GM18907 (cell line): ENCODE measurements at regions not wholly inside any gene's neighbourhood (a gene's known extent, or its start where the extent isn't known, plus 50 kb on each side); places are given as distances from the start of the nearest gene placed in this dataset.
A peak's percentile ranks its signal among the peaks of the same experiment; 100 is the strongest.

Source experiments
- ATAC-seq: cut with Tn5 transposase; IDR thresholded peaks from one replicate; pipeline ENCODE4 v1.9.1; 2021; ENCODE audit warnings: mild to moderate bottlenecking, moderate library complexity; ENCODE audit not compliant: unreplicated experiment

DNA sequence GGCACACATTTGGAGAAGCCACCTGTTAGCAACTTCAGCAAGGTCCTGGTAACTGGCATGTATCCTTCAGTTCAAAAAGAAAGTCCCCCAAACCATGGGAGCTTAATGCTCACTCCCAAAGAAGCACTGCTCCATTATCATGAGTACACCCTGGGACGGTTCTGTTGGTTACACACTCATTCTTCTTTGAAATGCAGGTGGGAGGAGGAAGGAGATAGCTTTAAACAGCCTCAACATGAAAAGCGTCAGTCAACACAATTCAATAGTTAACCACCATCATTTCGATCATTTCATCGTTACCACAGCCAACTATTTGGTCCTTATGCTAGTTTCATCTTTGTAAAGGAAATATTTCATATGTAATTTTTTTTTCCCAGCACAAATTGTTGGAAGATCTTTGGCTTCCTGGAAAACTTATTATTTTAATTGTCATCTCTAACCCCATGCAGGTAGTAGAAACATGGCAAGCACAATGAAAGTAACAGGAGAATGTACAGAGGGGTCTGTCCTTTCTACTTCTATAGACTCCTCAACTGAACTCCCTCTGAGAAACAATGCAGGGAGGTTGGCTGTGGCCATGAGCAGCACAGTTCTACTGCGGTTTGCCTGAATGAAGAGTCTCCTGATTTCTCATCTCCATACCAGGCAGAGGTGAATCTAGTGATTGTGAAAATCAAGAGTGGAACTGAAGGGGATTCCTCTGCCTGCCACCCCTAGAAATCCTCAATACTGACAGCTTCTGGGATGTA lies 196.4 kb upstream of the FOXN3 start:
- no peak for ATAC-seq

GRCh38 chr14:89609500-89610100 lies 192.6 kb upstream of the FOXN3 start:
- ATAC-seq = no peak

GRCh38 chr14:89607453-89607852 lies 190.4 kb upstream of the FOXN3 start:
- no peak for ATAC-seq

DNA sequence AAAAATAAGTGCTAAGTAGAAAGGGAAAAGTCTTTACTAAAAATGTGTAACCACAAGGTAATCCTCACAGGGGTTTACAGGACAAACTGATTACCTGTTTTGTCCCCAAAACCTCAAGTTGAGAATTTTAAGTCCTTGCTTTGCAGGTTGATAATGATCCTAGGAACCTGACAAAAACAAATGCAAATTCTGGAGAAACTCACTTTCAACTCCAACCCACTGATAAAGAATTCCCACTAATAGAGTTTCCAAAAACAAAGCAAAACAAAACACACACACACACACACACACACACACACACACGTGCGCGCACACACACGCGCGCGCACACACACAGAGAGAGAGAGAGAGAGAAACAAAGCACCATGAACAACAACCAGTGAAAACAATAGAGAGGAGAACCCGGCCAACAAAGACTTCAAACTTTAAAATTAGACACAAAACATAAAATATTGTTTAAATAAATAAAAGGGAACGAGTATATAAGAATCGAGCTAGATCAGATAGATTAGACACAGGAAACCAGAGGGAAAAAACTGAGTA lies 187.0 kb upstream of the FOXN3 start:
- ATAC-seq = no peak

GRCh38 chr14:89600950-89601826 lies 184.2 kb upstream of the FOXN3 start:
- no peak for ATAC-seq

DNA sequence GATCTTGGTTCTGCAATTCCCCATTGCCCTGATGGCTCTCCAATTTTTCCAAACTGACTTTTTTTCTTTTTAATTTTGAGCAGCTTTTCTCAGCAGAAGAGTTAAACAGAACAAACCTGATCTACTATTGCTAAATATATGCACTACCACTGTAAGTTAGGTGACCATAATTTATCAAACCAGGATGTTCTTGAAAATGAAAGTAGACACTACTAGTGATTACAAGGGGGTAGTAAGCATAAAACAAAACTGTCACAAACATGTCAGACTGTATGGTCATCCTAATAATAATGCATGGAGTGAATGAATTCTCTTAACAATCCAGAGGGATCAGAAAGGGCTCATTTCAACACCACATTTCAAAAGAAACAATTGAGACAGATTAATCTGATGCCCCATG lies 183.0 kb upstream of the FOXN3 start:
- ATAC-seq = no peak

- ATAC-seq = no peak
Observed at GRCh38 chr14:89598548-89599186, 181.6 kb upstream of the FOXN3 start.

DNA sequence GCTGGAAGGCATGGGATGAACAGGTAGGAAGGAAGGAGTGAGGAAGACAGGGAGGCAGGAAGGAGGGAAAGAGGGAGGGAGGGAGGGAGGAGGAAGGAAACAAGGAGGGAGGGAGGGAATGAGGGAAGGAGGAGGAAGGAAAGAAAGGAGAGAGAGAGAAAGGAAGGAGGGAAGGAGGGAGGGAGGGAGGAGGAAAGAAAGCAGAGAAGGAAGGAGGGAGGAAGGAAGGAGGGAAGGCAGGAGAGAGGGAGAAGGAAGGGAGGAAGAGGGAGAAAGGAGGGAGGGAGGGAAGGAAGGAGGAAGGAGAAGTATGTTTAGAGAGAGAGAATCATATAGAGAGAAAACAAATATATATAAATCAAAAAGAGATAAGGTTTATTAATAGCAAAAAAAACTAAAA lies 175.9 kb upstream of the FOXN3 start:
- no peak for ATAC-seq

DNA sequence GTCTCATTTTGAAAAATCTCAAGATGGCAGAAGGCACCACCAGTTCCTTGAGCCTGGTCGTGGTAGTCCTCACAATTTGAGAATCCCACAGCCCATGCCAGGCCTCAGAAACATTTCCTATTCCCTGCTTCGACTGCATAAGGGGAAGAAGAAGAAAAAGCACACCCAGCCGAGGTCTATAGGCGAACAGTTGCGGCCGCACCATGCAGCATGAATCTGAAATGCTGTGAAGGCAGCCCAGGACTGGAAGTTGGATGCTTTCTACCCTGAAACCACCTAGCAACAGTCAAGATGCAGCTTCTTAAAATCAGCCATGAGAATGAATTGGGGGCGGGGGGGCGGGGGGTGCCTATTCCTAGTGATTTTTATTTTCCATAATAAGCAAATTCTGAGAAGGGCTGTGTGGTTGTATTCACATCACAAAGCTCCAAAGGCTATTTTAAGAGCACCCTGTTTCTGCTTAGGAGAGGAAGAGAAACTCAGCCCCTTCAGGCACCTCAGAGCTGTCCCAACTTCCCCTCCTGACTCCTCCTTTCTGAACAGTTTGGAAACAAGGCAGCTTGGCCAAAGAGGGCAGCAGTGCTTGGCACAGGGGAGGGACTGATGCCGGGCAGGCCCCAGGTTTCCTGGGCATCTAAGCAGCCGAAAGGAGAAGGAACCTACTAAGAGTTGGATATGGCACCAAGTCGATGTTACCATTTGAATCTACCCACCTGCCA lies 172.5 kb upstream of the FOXN3 start:
- peak; percentile 71 for ATAC-seq

- ATAC-seq = peak; percentile 33
Observed at GRCh38 chr14:89588840-89589296, 171.8 kb upstream of the FOXN3 start.

- no peak for ATAC-seq
Observed at GRCh38 chr14:89588016-89588415, 171.0 kb upstream of the FOXN3 start.

GRCh38 chr14:89587136-89587420 lies 170.0 kb upstream of the FOXN3 start:
- ATAC-seq = no peak

- no peak for ATAC-seq
Observed at GRCh38 chr14:89586258-89587135, 169.5 kb upstream of the FOXN3 start.

- ATAC-seq = no peak
Observed at GRCh38 chr14:89578156-89578555, 161.1 kb upstream of the FOXN3 start.

DNA sequence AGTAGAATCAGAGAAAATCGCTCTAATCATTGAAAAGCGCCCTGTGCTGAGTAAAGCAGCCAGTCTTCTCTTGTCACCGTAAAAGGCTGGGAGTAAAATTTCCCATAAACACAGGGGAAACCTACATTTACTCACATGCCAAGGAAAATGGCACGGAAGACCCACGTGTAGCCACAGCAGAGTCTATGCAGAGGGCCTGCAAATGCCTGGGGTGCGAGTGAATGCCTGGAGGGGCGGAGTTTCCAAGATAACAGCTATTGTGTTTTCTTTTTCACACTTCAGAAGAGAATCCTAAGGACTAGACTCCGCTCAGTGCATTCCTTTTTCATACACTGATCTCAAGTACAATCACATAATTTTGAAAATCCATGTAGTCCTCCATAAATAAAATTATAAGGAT lies 159.9 kb upstream of the FOXN3 start:
- ATAC-seq = no peak

- no peak for ATAC-seq
Observed at GRCh38 chr14:89576145-89576927, 159.3 kb upstream of the FOXN3 start.

DNA sequence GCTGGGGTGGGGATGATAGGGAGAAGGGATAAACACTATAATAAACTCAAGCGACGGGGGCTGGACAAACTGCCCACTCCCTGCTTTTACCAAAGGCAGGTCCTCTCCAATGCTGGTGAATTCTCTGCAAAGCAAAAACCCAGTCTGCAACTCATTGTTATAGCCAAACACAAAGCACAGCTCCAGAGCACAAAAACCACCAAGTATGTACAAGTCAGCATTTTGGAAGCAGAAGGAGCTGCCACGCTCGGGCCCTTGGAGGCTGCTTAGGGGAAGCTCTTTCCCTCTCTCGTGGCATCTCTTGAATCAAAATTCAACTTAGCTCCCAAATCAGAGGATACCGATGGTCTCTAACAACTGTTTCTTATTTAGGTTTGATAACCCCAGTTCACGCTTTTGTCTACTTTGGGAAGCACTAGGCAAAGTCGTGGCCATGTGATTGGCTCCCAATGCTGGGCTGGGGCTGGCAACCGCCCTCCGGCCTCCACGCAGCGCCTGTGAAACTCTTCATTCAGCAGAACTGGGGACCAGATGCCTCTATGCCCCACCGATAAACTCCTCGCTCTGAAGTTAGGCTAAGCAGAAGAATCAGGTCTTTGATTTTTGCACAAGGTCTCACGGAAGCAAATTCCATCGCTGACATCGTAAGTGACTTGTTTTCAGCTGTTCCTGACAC lies 158.5 kb upstream of the FOXN3 start:
- no peak for ATAC-seq

DNA sequence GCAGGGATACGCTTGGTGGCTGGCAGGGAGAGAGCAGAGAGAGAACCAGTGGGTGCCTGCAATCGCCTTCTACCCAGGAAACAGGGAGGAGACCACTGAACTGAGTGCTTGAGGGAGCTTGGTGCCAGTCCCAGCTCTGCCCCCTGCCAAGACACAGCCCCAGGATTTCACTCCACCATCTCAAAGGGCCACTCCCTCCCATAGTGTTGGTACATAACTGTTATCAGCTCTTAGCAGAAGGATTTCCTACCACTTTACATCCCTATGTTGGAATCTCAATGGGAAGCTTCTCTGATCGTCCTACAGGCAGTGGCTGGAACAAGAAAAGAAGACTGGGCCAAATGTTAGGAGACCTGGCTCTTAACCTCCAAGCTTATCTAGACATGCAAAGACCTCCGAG lies 157.4 kb upstream of the FOXN3 start:
- ATAC-seq = no peak

DNA sequence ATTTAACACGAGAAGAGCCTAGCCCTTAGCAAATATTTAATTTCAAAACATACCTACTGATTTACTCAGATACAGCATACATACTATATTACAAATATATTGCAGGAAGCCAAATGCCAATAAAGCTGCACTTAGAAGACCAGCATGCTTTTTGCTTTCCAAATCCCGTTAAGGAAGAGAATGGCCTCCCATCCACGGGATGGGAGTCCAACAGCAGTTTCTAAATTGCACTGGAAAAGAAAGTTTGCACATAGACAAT lies 156.3 kb upstream of the FOXN3 start:
- ATAC-seq = no peak
